A549 (cell line): ENCODE measurements at regions not wholly inside any gene's neighbourhood (a gene's known extent, or its start where the extent isn't known, plus 50 kb on each side); places are given as distances from the start of the nearest gene placed in this dataset.

Experiments used
- CTCF ChIP-seq: fragments of >200 bp; sonication (Bioruptor Twin); formaldehyde crosslinking; IDR thresholded peaks from 3 replicates; pipeline ENCODE4 v1.5.1; 2016
- MAX ChIP-seq: IDR thresholded peaks from 2 replicates; pipeline ENCODE4 v1.6.1; 2012
- NR3C1 ChIP-seq: fragments of >200 bp; sonication (Bioruptor Twin); formaldehyde crosslinking; IDR thresholded peaks from 3 replicates; pipeline ENCODE4 v1.6.1; 2017
- RAD21 ChIP-seq, 2 experiments: fragments of >200 bp in 1 of 2; sonication (Bioruptor Twin) in 1 of 2; formaldehyde crosslinking in 1 of 2; IDR thresholded peaks in 1 of 2; conservative IDR thresholded peaks in 1 of 2; 2 replicates in 1 of 2; 3 replicates in 1 of 2; pipeline ENCODE4 v1.6.1; 2012 to 2018; ENCODE audit warnings: inconsistent platforms in 1 of 2
- REST ChIP-seq: fragments of 200-600 bp; sonication (generic); IDR thresholded peaks from 2 replicates; pipeline ENCODE4 v1.6.1; 2016; ENCODE audit warnings: antibody characterized with exemption, mild to moderate bottlenecking, moderate library complexity

GRCh38 chr10:42996588-42996987 lies 80.3 kb upstream of the RET start:
- TF ChIP-seq CTCF: no peak
- no peak for TF ChIP-seq REST
- no peak for TF ChIP-seq MAX
- TF ChIP-seq RAD21 (conservative IDR thresholded peaks at IDR 0.05 in 1 of 2, IDR thresholded peaks at IDR 0.05 in 1 of 2): no peak
- TF ChIP-seq NR3C1: no peak
